WERI-Rb-1 (cell line): ENCODE measurements at regions not wholly inside any gene's neighbourhood (a gene's known extent, or its start where the extent isn't known, plus 50 kb on each side); places are given as distances from the start of the nearest gene placed in this dataset.

Source experiments
- DNase-seq: peaks from one replicate; pipeline ENCODE4 v3.0.0-alpha.2; 2020
- H3K27ac ChIP-seq: fragments of 250-450 bp; sonication (Bioruptor Pico); 2 replicates; pipeline ENCODE4 v1.5.1; 2020; ENCODE audit warnings: mild to moderate bottlenecking, moderate library complexity
- H3K27me3 ChIP-seq: fragments of 250-450 bp; sonication (Bioruptor Pico); 2 replicates; pipeline ENCODE4 v1.5.1; 2021; ENCODE audit warnings: mild to moderate bottlenecking, low read depth, moderate library complexity; ENCODE audit not compliant: insufficient read depth, severe bottlenecking
- H3K36me3 ChIP-seq: fragments of 250-450 bp; sonication (Bioruptor Pico); 2 replicates; pipeline ENCODE4 v1.5.1; 2020; ENCODE audit warnings: mild to moderate bottlenecking, moderate library complexity
- H3K4me3 ChIP-seq: 2 replicates; pipeline ENCODE4 v1.5.1; 2011; ENCODE audit warnings: low read depth, mild to moderate bottlenecking, control low read depth, low read length
- H3K9me3 ChIP-seq: fragments of 250-450 bp; sonication (Bioruptor Pico); 2 replicates; pipeline ENCODE4 v1.5.1; 2021; ENCODE audit warnings: mild to moderate bottlenecking, moderate library complexity; ENCODE audit not compliant: severe bottlenecking
- TF ChIP-seq, protein P1 (sequence below): IDR thresholded peaks from 2 replicates; pipeline ENCODE4 v1.5.1; 2011; ENCODE audit warnings: low read depth, mild to moderate bottlenecking, control low read depth, inconsistent platforms, low read length

- TF ChIP-seq, protein P1, sequence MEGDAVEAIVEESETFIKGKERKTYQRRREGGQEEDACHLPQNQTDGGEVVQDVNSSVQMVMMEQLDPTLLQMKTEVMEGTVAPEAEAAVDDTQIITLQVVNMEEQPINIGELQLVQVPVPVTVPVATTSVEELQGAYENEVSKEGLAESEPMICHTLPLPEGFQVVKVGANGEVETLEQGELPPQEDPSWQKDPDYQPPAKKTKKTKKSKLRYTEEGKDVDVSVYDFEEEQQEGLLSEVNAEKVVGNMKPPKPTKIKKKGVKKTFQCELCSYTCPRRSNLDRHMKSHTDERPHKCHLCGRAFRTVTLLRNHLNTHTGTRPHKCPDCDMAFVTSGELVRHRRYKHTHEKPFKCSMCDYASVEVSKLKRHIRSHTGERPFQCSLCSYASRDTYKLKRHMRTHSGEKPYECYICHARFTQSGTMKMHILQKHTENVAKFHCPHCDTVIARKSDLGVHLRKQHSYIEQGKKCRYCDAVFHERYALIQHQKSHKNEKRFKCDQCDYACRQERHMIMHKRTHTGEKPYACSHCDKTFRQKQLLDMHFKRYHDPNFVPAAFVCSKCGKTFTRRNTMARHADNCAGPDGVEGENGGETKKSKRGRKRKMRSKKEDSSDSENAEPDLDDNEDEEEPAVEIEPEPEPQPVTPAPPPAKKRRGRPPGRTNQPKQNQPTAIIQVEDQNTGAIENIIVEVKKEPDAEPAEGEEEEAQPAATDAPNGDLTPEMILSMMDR = no peak
- H3K36me3 ChIP-seq = no peaks in the 10 kb centered on the region
Observed at GRCh38 chr16:88292007-88292970, 90.5 kb upstream of the ZNF469 start.

GRCh38 chr16:88293097-88293496 lies 89.7 kb upstream of the ZNF469 start:
- no peaks in the 10 kb centered on the region for H3K27me3 ChIP-seq
- TF ChIP-seq, protein P1 = no peak
- no peak for DNase-seq
- H3K4me3 ChIP-seq = no peak overlapping the region
- H3K36me3 ChIP-seq = no peaks in the 10 kb centered on the region
- H3K27ac ChIP-seq = no peak overlapping the region
- H3K9me3 ChIP-seq = no peaks in the 10 kb centered on the region

More at GRCh38 chr16:88292007-88292970, 90.5 kb upstream of the ZNF469 start:
- no peak for DNase-seq
- Histone ChIP-seq H3K9me3 (no peaks in the 10 kb centered on the region), H3K27ac (no peak overlapping the region), H3K27me3 (no peaks in the 10 kb centered on the region), H3K4me3 (no peak overlapping the region)

GRCh38 chr16:88295671-88296436 lies 86.9 kb upstream of the ZNF469 start:
- Histone ChIP-seq H3K4me3 (no peak overlapping the region), H3K27ac (no peak overlapping the region), H3K9me3 (no peaks in the 10 kb centered on the region), H3K36me3 (no peaks in the 10 kb centered on the region), H3K27me3 (no peaks in the 10 kb centered on the region)
- DNase-seq = no peak
- TF ChIP-seq, protein P1 = no peak

DNA sequence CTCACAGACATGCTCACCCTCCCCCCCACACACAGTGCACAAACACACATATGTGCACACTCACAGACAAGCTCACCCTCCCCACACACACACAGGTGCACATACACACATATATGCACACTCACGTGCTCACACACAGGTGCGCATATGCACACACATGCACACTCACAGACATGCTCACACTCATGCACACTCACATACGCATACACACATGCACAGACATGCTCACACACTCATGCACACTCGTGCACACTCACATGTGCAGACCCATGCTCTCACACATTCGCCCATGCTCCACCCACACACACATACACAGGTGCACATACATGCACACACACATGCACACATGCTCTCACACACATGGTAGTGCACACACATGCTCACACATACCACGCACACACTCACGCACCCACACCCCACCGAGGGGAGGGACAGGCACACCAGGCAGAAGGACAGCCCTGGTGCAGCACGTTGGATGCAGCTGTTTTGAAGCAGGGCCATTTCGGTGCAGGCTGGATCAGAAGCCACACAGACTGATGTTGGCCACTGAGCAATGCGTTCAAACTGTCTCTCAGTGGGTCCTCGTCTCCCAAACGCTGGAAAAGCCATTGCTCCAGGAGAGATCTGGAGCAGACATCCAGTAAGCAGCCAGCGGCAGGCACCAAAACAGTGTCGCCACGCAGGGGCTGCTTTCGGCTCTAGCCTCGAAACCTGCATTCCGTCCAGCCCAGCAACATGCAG lies 86.2 kb upstream of the ZNF469 start:
- DNase-seq = no peak
- TF ChIP-seq, protein P1 = no peak
- no peaks in the 10 kb centered on the region for H3K9me3 ChIP-seq
- no peak overlapping the region for H3K4me3 ChIP-seq
- H3K36me3 ChIP-seq = no peaks in the 10 kb centered on the region
- no peak overlapping the region for H3K27ac ChIP-seq
- H3K27me3 ChIP-seq = no peaks in the 10 kb centered on the region

GRCh38 chr16:88297178-88297720 lies 85.5 kb upstream of the ZNF469 start:
- no peaks in the 10 kb centered on the region for H3K27me3 ChIP-seq
- no peaks in the 10 kb centered on the region for H3K36me3 ChIP-seq
- no peak overlapping the region for H3K27ac ChIP-seq
- no peak overlapping the region for H3K4me3 ChIP-seq
- no peaks in the 10 kb centered on the region for H3K9me3 ChIP-seq
- DNase-seq = no peak
- TF ChIP-seq, protein P1 = no peak
